Retinal pigment epithelial cell (primary cell): ENCODE measurements at regions not wholly inside any gene's neighbourhood (a gene's known extent, or its start where the extent isn't known, plus 50 kb on each side); places are given as distances from the start of the nearest gene placed in this dataset.

Experiments used
- DNase-seq: peaks from one replicate; pipeline ENCODE4 v3.0.0-alpha.2; 2010; ENCODE audit warnings: low read depth
- H3K4me3 ChIP-seq: 2 replicates; pipeline ENCODE4 v1.5.1; 2011; ENCODE audit warnings: mild to moderate bottlenecking, low read length, control low read depth, moderate library complexity
- CTCF ChIP-seq: conservative IDR thresholded peaks from 2 replicates; pipeline ENCODE4 v1.5.1; 2011; ENCODE audit warnings: low read depth, low read length, control low read depth, inconsistent platforms

GRCh38 chr18:30568333-30568732 lies 474.2 kb downstream of the DSC3 start:
- H3K4me3 ChIP-seq: no peak overlapping the region

GRCh38 chr18:30566877-30567276 lies 475.7 kb downstream of the DSC3 start:
- no peak for DNase-seq
- H3K4me3 ChIP-seq: no peak overlapping the region
- no peak for TF ChIP-seq CTCF

More at GRCh38 chr18:30568333-30568732, 474.2 kb downstream of the DSC3 start:
- no peak for TF ChIP-seq CTCF
- DNase-seq: no peak

- H3K4me3 ChIP-seq: no peak overlapping the region
- TF ChIP-seq CTCF: no peak
- DNase-seq: no peak
These were observed 480.3 kb downstream of the DSC3 start for GRCh38 chr18:30562231-30562630.

GRCh38 chr18:30556112-30556511 lies 486.4 kb downstream of the DSC3 start:
- no peak for TF ChIP-seq CTCF
- H3K4me3 ChIP-seq: no peak overlapping the region
- no peak for DNase-seq

- DNase-seq: no peak
- H3K4me3 ChIP-seq: no peak overlapping the region
- no peak for TF ChIP-seq CTCF
These were observed 497.1 kb downstream of the DSC3 start for GRCh38 chr18:30545393-30545792.

GRCh38 chr18:30544141-30544540 lies 498.4 kb downstream of the DSC3 start:
- DNase-seq: no peak

More at GRCh38 chr18:30544141-30544540, 498.4 kb downstream of the DSC3 start:
- no peak for TF ChIP-seq CTCF
- no peak overlapping the region for H3K4me3 ChIP-seq
